GM12892 (cell line): ENCODE measurements at regions not wholly inside any gene's neighbourhood (a gene's known extent, or its start where the extent isn't known, plus 50 kb on each side); places are given as distances from the start of the nearest gene placed in this dataset.

ENCODE experiments used
- POLR2A ChIP-seq: IDR thresholded peaks from 2 replicates; pipeline ENCODE4 v1.6.1; 2011; ENCODE audit warnings: low read depth, low read length, control low read depth
- POLR2AphosphoS5 ChIP-seq: IDR thresholded peaks from 2 replicates; pipeline ENCODE4 v1.6.1; 2011; ENCODE audit warnings: low read depth, low read length, control low read depth

GRCh38 chr7:20482071-20482470, 133.4 kb upstream of the ABCB5 start:
- no peak for TF ChIP-seq POLR2AphosphoS5
- no peak for TF ChIP-seq POLR2A
